GM12865 (cell line): ENCODE measurements at regions not wholly inside any gene's neighbourhood (a gene's known extent, or its start where the extent isn't known, plus 50 kb on each side); places are given as distances from the start of the nearest gene placed in this dataset.
A peak's percentile ranks its signal among the peaks of the same experiment; 100 is the strongest.

Experiments used
- DNase-seq: peaks from one replicate; pipeline ENCODE4 v3.0.0; 2010; ENCODE audit warnings: low read depth
- H3K4me3 ChIP-seq: 2 replicates; pipeline ENCODE4 v1.5.1; 2011; ENCODE audit warnings: mild to moderate bottlenecking, low read depth, low read length, control low read depth
- CTCF ChIP-seq: IDR thresholded peaks from 2 replicates; pipeline ENCODE4 v1.5.1; 2011; ENCODE audit warnings: low read length, control low read depth, low read depth, inconsistent platforms; ENCODE audit not compliant: insufficient read depth; ENCODE audit errors: missing control alignments

DNA sequence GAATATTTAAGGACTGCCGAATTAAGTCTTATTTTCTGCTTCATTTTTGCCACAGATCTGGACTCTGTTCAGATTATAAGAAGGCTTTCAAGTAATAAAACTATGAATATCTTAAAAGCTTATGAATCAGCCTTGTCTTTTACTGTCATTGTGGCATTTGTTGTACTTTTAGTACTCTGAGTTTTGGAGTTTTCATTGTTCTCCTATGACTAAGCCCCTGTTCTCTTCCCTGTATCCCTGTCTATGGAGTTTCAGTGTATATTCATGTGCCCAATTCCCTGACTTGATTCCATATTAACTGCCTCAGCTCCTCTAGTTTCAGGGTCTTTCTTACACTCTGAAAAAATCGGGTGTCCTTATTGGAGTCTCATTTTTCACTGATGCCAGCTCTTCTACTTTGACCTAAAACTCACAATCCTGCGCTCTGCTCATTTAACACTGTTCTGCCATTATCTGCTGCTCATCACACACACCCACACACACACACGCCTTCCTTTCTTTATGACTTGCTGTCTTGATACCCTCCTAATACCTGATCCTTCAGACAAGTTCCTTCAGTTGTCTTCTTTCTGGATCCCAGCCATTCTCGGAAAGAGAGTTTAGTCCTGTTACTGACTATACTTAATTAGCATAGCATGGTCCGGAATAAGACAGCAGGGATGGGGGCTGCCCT lies 511.8 kb downstream of the CPS1 start:
- TF ChIP-seq CTCF = no peak
- no peak overlapping the region for H3K4me3 ChIP-seq
- DNase-seq = no peak

- no peak for TF ChIP-seq CTCF
- DNase-seq = no peak
- H3K4me3 ChIP-seq = no peak overlapping the region
Observed at GRCh38 chr2:211070547-211070946, 514.1 kb downstream of the CPS1 start.

DNA sequence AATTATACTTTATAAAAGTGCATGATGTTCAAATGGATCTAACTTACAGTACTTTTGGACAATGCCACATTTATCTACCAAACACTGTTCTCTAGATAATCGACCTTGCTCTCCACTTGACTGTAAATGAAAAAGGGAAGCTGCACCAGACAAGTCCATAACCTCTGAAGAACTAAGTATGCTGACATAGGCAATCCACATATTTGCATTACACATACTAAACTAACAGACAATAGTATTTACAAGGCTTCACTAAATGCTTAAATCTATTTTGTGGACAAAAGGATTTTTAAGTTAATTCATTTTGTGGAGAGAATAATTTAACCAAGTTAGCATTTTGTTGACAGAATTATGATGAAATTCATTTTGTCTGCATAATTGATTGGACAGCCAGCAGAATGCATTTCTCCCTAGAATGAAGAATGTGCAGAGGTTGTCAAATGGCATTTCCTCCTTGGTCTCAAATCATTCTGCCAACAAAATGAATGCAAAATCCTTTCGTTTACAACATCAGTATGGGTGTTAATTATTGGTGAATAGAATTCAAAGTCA lies 520.9 kb downstream of the CPS1 start:
- no peak overlapping the region for H3K4me3 ChIP-seq
- DNase-seq = no peak

DNA sequence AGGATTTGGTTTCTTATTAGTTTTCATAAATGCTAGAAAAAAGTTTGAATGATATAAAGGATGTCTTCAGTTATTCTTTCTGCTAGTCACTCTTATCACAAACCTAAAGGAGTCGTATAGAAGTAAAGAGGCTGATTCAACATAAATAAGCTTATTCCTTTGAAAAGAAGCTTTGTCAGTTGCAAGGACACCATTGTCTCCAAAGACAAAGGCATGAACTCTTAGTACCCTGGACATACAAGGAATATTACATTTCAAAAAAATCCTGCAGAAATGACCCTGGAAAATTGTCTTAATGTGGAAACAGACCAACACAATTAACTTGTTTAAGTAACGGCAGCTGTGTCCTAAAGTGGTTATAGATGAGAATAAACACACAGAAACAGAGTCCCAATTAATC lies 528.0 kb downstream of the CPS1 start:
- no peak overlapping the region for H3K4me3 ChIP-seq
- TF ChIP-seq CTCF = no peak
- DNase-seq = no peak

More for the DNA sequence above, 520.9 kb downstream of the CPS1 start:
- no peak for TF ChIP-seq CTCF

DNA sequence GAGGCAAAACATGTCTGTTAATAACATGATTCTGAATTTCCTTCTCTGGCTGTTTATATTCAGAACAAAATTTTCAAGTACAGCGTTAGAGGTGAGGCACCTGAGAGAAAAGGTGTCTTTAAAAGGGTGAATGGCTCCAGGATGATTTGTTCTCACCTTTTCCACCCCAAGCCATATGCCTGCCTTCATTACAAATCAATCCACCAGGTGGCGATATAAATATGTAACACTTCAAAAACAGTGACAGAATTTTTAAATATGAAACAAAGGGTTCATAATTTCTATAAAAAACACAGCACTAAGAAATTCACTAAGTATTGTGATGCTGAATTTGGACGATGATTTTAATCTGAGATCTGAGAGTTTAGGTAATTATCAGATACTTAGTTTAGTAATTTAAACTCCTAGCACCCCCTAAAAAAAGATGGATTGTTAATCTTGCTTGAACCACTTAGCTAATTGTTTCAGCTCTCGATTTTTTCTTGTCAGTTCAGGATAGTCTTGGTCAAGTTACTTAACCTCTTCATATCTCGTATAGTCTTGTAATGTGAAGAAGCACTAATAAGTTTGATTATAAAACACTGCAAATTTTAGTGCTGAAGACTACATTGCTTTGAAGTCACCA lies 528.8 kb downstream of the CPS1 start:
- peak; percentile 36 for DNase-seq
- peak; percentile 44 for TF ChIP-seq CTCF
- H3K4me3 ChIP-seq = no peak overlapping the region

GRCh38 chr2:211086049-211086448 lies 529.6 kb downstream of the CPS1 start:
- no peak for DNase-seq
- H3K4me3 ChIP-seq = no peak overlapping the region
- TF ChIP-seq CTCF = no peak
